Nephron (organoid): ENCODE measurements at regions not wholly inside any gene's neighbourhood (a gene's known extent, or its start where the extent isn't known, plus 50 kb on each side); places are given as distances from the start of the nearest gene placed in this dataset.

Experiments
- H3K27ac Mint-ChIP-seq, 3 experiments: 2 replicates each; pipeline ENCODE4 v1.8.0; 2020; ENCODE audit warnings: mixed read lengths in 3 of 3, mild to moderate bottlenecking in 2 of 3, moderate library complexity in 1 of 3
- H3K27me3 Mint-ChIP-seq: 2 replicates; pipeline ENCODE4 v1.8.0; 2021; ENCODE audit warnings: low read depth, mild to moderate bottlenecking, moderate library complexity, mixed read lengths
- H3K36me3 Mint-ChIP-seq: 2 replicates; pipeline ENCODE4 v1.8.0; 2020; ENCODE audit warnings: low read depth, mixed read lengths
- H3K4me1 Mint-ChIP-seq: 2 replicates; pipeline ENCODE4 v1.8.0; 2020; ENCODE audit warnings: mixed read lengths
- H3K4me3 Mint-ChIP-seq, 3 experiments: 2 replicates each; pipeline ENCODE4 v1.8.0; 2020; ENCODE audit warnings: mild to moderate bottlenecking in 3 of 3, mixed read lengths in 3 of 3, moderate library complexity in 2 of 3
- H3K9me3 Mint-ChIP-seq: 2 replicates; pipeline ENCODE4 v1.8.0; 2020; ENCODE audit warnings: mixed read lengths
- CTCF ChIP-seq, 3 experiments: fragments of 200-600 bp; sonication (generic); IDR thresholded peaks; one replicate each; pipeline ENCODE4 v1.5.0; 2021; ENCODE audit warnings: antibody characterized with exemption in 3 of 3; ENCODE audit not compliant: unreplicated experiment in 3 of 3

- Mint-ChIP-seq H3K36me3 (no peaks in the 10 kb centered on the region), H3K9me3 (peaks cover 8% of the 10 kb centered on the region), H3K27me3 (no peaks in the 10 kb centered on the region), H3K4me3 (no peak overlapping the region), H3K27ac (no peak overlapping the region), H3K4me1 (no peaks in the 10 kb centered on the region)
- peak; percentile 36 to 51 (median 36) for TF ChIP-seq CTCF (IDR thresholded peaks at IDR 0.05; ENCODE audit: unreplicated experiment in 3 of 3)
Measured at GRCh38 chr4:71941001-71941400, 90.8 kb upstream of the NPFFR2 start.

- Mint-ChIP-seq H3K36me3 (no peaks in the 10 kb centered on the region), H3K27ac (no peak overlapping the region), H3K27me3 (no peaks in the 10 kb centered on the region), H3K4me1 (no peaks in the 10 kb centered on the region), H3K9me3 (peaks cover 18% of the 10 kb centered on the region), H3K4me3 (no peak overlapping the region)
- TF ChIP-seq CTCF (IDR thresholded peaks at IDR 0.05; ENCODE audit: unreplicated experiment in 3 of 3): no peak
Measured at GRCh38 chr4:71944956-71945355, 86.8 kb upstream of the NPFFR2 start.

GRCh38 chr4:71945791-71946190 is 86.0 kb upstream of the NPFFR2 start:
- Mint-ChIP-seq H3K9me3 (peaks cover 20% of the 10 kb centered on the region), H3K4me3 (no peak overlapping the region), H3K27me3 (peaks cover 4% of the 10 kb centered on the region), H3K4me1 (no peaks in the 10 kb centered on the region), H3K36me3 (no peaks in the 10 kb centered on the region), H3K27ac (no peak overlapping the region)
- TF ChIP-seq CTCF (IDR thresholded peaks at IDR 0.05; ENCODE audit: unreplicated experiment in 3 of 3): no peak

- no peak for TF ChIP-seq CTCF (IDR thresholded peaks at IDR 0.05; ENCODE audit: unreplicated experiment in 3 of 3)
- Mint-ChIP-seq H3K27ac (no peak overlapping the region), H3K4me3 (no peak overlapping the region), H3K27me3 (no peaks in the 10 kb centered on the region), H3K4me1 (no peaks in the 10 kb centered on the region), H3K36me3 (no peaks in the 10 kb centered on the region), H3K9me3 (no peaks in the 10 kb centered on the region)
Measured at GRCh38 chr4:71958978-71959377, 72.8 kb upstream of the NPFFR2 start.

- Mint-ChIP-seq H3K27ac (no peak overlapping the region), H3K36me3 (no peaks in the 10 kb centered on the region), H3K9me3 (no peaks in the 10 kb centered on the region), H3K4me3 (no peak overlapping the region), H3K27me3 (no peaks in the 10 kb centered on the region), H3K4me1 (no peaks in the 10 kb centered on the region)
- TF ChIP-seq CTCF (IDR thresholded peaks at IDR 0.05; ENCODE audit: unreplicated experiment in 3 of 3): no peak
Measured at GRCh38 chr4:71962622-71963264, 69.1 kb upstream of the NPFFR2 start.

- Mint-ChIP-seq H3K4me3 (no peak overlapping the region), H3K4me1 (no peaks in the 10 kb centered on the region), H3K9me3 (no peaks in the 10 kb centered on the region), H3K27ac (no peak overlapping the region), H3K36me3 (no peaks in the 10 kb centered on the region), H3K27me3 (no peaks in the 10 kb centered on the region)
- TF ChIP-seq CTCF (IDR thresholded peaks at IDR 0.05; ENCODE audit: unreplicated experiment in 3 of 3): no peak
Measured at GRCh38 chr4:71974681-71975080, 57.1 kb upstream of the NPFFR2 start.
